Hepatocyte (in vitro differentiated cells): ENCODE measurements at regions not wholly inside any gene's neighbourhood (a gene's known extent, or its start where the extent isn't known, plus 50 kb on each side); places are given as distances from the start of the nearest gene placed in this dataset.

Experiments used
- DNase-seq: peaks from one replicate; pipeline ENCODE4 v3.0.0-alpha.2; 2016; ENCODE audit warnings: low spot score
- H2AFZ ChIP-seq: fragments of 200-600 bp; sonication (generic); 2 replicates; pipeline ENCODE4 v1.6.0; 2016; ENCODE audit warnings: antibody characterized with exemption, mild to moderate bottlenecking
- H3K27ac ChIP-seq: fragments of 200-600 bp; sonication (generic); 2 replicates; pipeline ENCODE4 v1.5.1; 2016; ENCODE audit warnings: mild to moderate bottlenecking
- H3K27me3 ChIP-seq: fragments of 200-600 bp; sonication (generic); 2 replicates; pipeline ENCODE4 v1.6.1; 2016
- H3K36me3 ChIP-seq: fragments of 200-600 bp; sonication (generic); replicated peaks from 2 replicates; pipeline ENCODE4 v1.5.1; 2016; ENCODE audit warnings: low read depth; ENCODE audit not compliant: insufficient read depth
- H3K4me1 ChIP-seq: fragments of 200-600 bp; sonication (generic); 2 replicates; pipeline ENCODE4 v1.5.1; 2016; ENCODE audit warnings: mild to moderate bottlenecking, moderate library complexity; ENCODE audit not compliant: insufficient read depth
- H3K4me2 ChIP-seq: fragments of 200-600 bp; sonication (generic); 2 replicates; pipeline ENCODE4 v1.6.0; 2016
- H3K4me3 ChIP-seq: fragments of 200-600 bp; sonication (generic); 2 replicates; pipeline ENCODE4 v1.5.1; 2016; ENCODE audit warnings: mild to moderate bottlenecking
- H3K79me2 ChIP-seq: fragments of 200-600 bp; sonication (generic); 2 replicates; pipeline ENCODE4 v1.6.0; 2017; ENCODE audit warnings: mild to moderate bottlenecking
- H3K9me2 ChIP-seq: fragments of 200-600 bp; sonication (generic); replicated peaks from 2 replicates; pipeline ENCODE4 v1.6.0; 2017; ENCODE audit warnings: mild to moderate bottlenecking; ENCODE audit not compliant: insufficient read depth
- H3K9me3 ChIP-seq: fragments of 200-600 bp; sonication (generic); 2 replicates; pipeline ENCODE4 v1.5.1; 2016; ENCODE audit warnings: low read depth, mild to moderate bottlenecking
- H4K20me1 ChIP-seq: fragments of 200-600 bp; sonication (generic); 2 replicates; pipeline ENCODE4 v1.6.0; 2016; ENCODE audit warnings: mild to moderate bottlenecking; ENCODE audit not compliant: insufficient read depth, poor library complexity, severe bottlenecking
- CTCF ChIP-seq: fragments of 200-600 bp; sonication (generic); IDR thresholded peaks from 2 replicates; pipeline ENCODE4 v1.5.1; 2016; ENCODE audit warnings: antibody characterized with exemption, mild to moderate bottlenecking; ENCODE audit not compliant: poor library complexity
- EZH2 ChIP-seq: fragments of 200-600 bp; sonication (generic); IDR thresholded peaks from 2 replicates; pipeline ENCODE4 v1.6.1; 2016; ENCODE audit warnings: antibody characterized with exemption, mild to moderate bottlenecking, borderline replicate concordance
- EZH2phosphoT487 ChIP-seq: fragments of 200-600 bp; sonication (generic); IDR thresholded peaks from one replicate; pipeline ENCODE4 v1.6.1; 2018; ENCODE audit warnings: antibody characterized with exemption, mild to moderate bottlenecking, low read depth, moderate library complexity; ENCODE audit not compliant: unreplicated experiment, severe bottlenecking
- WGBS: methylation state at CpG from one replicate; pipeline ENCODE4 v1.1.6; 2016; ENCODE audit warnings: low lambda C conversion rate; ENCODE audit errors: missing lambda C conversion rate; 5-methylcytosine and 5-hydroxymethylcytosine counted together

- Histone ChIP-seq H4K20me1 (no peaks in the 10 kb centered on the region), H3K27me3 (no peaks in the 10 kb centered on the region), H3K36me3 (no peaks in the 10 kb centered on the region), H3K27ac (no peak overlapping the region), H3K9me3 (no peaks in the 10 kb centered on the region), H2AFZ (no peak overlapping the region), H3K9me2 (no peaks in the 10 kb centered on the region), H3K4me1 (no peaks in the 10 kb centered on the region), H3K79me2 (no peaks in the 10 kb centered on the region), H3K4me3 (no peak overlapping the region), H3K4me2 (no peak overlapping the region)
- 96% methylated on average over 16 of the region's 16 CpGs for WGBS
- TF ChIP-seq CTCF (no peak), EZH2 (no peak), EZH2phosphoT487 (no peak)
- no peak for DNase-seq
Observed at GRCh38 chr9:30575218-30575617, 1809.2 kb upstream of the ACO1 start.

DNA sequence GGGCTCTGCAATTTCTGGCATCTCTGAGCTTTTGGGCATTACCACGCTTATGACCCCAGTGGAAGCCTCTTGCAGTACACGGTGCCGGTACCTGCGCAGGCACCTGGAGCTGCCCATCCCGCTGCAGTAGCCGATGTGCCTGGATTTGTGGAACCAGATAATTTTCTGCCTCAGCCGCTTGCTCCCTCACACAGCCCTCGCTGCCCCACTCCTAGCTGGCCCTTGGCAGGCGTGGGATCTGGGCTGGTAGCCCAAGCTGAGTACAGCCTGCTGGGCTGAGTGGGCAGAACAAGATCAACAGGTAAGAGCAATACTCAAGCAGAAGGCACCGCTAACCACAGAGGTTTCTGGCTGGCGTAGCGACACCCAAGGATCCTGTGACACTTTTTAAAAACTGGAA, 1808.8 kb upstream of the ACO1 start:
- H3K9me3 ChIP-seq: no peaks in the 10 kb centered on the region
- H3K9me2 ChIP-seq: no peaks in the 10 kb centered on the region
- no peak overlapping the region for H3K4me3 ChIP-seq
- H4K20me1 ChIP-seq: no peaks in the 10 kb centered on the region
- no peak overlapping the region for H2AFZ ChIP-seq
- DNase-seq: no peak
- 96% methylated on average over 12 of the region's 12 CpGs for WGBS
- no peak overlapping the region for H3K4me2 ChIP-seq
- H3K4me1 ChIP-seq: no peaks in the 10 kb centered on the region
- H3K27ac ChIP-seq: no peak overlapping the region
- H3K79me2 ChIP-seq: no peaks in the 10 kb centered on the region
- no peak for TF ChIP-seq CTCF
- no peak for TF ChIP-seq EZH2
- no peak for TF ChIP-seq EZH2phosphoT487
- H3K36me3 ChIP-seq: no peaks in the 10 kb centered on the region
- no peaks in the 10 kb centered on the region for H3K27me3 ChIP-seq

DNA sequence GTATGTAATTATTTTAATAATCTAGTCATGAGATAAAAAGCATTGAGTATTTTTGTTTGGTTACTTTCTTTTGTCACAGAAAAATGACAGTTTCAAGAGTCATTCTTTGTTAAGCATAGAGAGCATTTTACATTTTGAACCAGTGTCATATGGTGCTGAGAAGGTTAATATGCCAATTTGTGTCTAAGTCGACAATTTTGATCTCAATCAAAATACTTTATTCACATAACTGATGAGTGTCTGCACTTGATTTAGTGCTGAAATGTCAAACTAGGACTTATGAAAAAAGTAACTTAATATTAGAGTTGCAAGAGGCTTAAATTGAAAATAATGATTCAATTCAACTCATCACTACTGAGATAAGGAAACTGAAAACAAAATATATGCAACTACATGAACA, 1804.6 kb upstream of the ACO1 start:
- Histone ChIP-seq H3K27me3 (no peaks in the 10 kb centered on the region), H4K20me1 (no peaks in the 10 kb centered on the region), H3K4me3 (no peak overlapping the region), H3K9me2 (no peaks in the 10 kb centered on the region), H3K79me2 (no peaks in the 10 kb centered on the region), H2AFZ (no peak overlapping the region), H3K27ac (no peak overlapping the region), H3K4me2 (no peak overlapping the region), H3K9me3 (no peaks in the 10 kb centered on the region), H3K4me1 (no peaks in the 10 kb centered on the region), H3K36me3 (no peaks in the 10 kb centered on the region)
- 94% methylated on average over 1 of the region's 1 CpG for WGBS
- no peak for DNase-seq
- no peak for TF ChIP-seq EZH2
- no peak for TF ChIP-seq CTCF
- TF ChIP-seq EZH2phosphoT487: no peak

GRCh38 chr9:30582240-30582639, 1802.2 kb upstream of the ACO1 start:
- Histone ChIP-seq H3K4me1 (no peaks in the 10 kb centered on the region), H4K20me1 (no peaks in the 10 kb centered on the region), H3K27ac (no peak overlapping the region), H2AFZ (no peak overlapping the region), H3K9me2 (no peaks in the 10 kb centered on the region), H3K36me3 (no peaks in the 10 kb centered on the region), H3K4me3 (no peak overlapping the region), H3K79me2 (no peaks in the 10 kb centered on the region), H3K27me3 (no peaks in the 10 kb centered on the region), H3K9me3 (no peaks in the 10 kb centered on the region), H3K4me2 (no peak overlapping the region)
- 81% methylated on average over 2 of the region's 2 CpGs for WGBS
- no peak for DNase-seq
- TF ChIP-seq EZH2phosphoT487 (no peak), EZH2 (no peak), CTCF (no peak)
